RWPE2 (cell line): ENCODE measurements at regions not wholly inside any gene's neighbourhood (a gene's known extent, or its start where the extent isn't known, plus 50 kb on each side); places are given as distances from the start of the nearest gene placed in this dataset.

Experiments used
- ATAC-seq: fragments of 200-7000 bp; cut with Tn5 transposase; 3 replicates; pipeline ENCODE4 v1.9.1; 2021; ENCODE audit warnings: low read depth
- DNase-seq: peaks from one replicate; pipeline ENCODE4 v3.0.0-alpha.2; 2020; ENCODE audit warnings: low spot score
- H3K27ac ChIP-seq: fragments of 450-650 bp; 2 replicates; pipeline ENCODE4 v1.5.1; 2017; ENCODE audit warnings: mild to moderate bottlenecking; ENCODE audit not compliant: poor library complexity, severe bottlenecking
- H3K27me3 ChIP-seq: fragments of 250-450 bp; sonication (Bioruptor Pico); 2 replicates; pipeline ENCODE4 v1.5.1; 2021; ENCODE audit warnings: mild to moderate bottlenecking, moderate library complexity; ENCODE audit not compliant: insufficient read depth, poor library complexity, severe bottlenecking
- H3K36me3 ChIP-seq: fragments of 250-450 bp; sonication (Bioruptor Pico); 2 replicates; pipeline ENCODE4 v1.5.1; 2020; ENCODE audit warnings: low read depth, mild to moderate bottlenecking, moderate library complexity
- H3K4me1 ChIP-seq: fragments of 250-450 bp; sonication (Bioruptor Pico); 2 replicates; pipeline ENCODE4 v1.5.1; 2021; ENCODE audit warnings: mild to moderate bottlenecking, moderate library complexity; ENCODE audit not compliant: insufficient read depth, poor library complexity, severe bottlenecking
- H3K4me3 ChIP-seq: fragments of 250-450 bp; sonication (Bioruptor Pico); 2 replicates; pipeline ENCODE4 v1.5.1; 2021; ENCODE audit warnings: mild to moderate bottlenecking, moderate library complexity; ENCODE audit not compliant: severe bottlenecking
- H3K9me3 ChIP-seq: fragments of 250-450 bp; sonication (Bioruptor Pico); 2 replicates; pipeline ENCODE4 v1.5.1; 2021; ENCODE audit warnings: mild to moderate bottlenecking, moderate library complexity; ENCODE audit not compliant: severe bottlenecking
- TF ChIP-seq, protein P1 (sequence below): fragments of 450-650 bp; IDR thresholded peaks from one replicate; pipeline ENCODE4 v1.5.1; 2017; ENCODE audit warnings: mild to moderate bottlenecking, moderate library complexity; ENCODE audit not compliant: poor library complexity, severe bottlenecking

DNA sequence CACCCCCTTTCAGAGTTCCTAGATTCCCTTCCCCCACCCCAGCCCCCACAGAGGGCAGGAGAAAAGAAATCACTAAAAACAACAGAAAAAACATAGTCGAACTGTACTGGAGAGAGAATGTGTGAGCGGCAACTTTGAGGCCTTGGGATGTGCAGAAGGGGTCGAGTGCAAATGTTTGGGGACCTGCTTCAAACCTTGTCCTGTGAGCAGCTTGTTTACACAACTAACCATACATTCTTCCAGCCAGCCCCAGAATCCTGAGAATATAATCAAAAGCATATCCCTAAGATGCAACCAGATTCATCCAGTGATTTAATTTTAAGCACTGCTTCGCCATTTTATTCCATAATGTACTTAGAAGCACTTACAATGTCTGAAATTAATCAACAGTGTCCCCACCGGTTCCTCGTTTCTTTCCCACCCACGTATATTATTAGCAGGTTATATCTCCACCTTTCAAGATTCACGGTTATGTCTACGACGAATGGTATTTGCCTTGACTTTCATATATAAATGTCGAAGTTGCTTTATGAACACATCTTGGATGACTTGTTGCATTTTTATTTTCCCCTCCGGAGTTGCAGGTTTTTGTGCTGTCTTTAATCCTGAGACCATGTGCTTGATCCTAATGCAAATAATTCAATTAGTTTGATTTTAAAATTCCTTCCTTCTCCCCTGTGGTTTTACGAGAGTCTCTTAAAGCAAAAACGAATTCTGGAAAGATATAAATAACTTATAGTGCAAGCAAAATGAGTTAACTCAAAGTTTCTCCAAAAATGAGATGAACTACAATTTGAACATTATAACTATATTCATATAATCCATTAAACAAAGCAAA, 107.6 kb downstream of the ZIC5 start:
- Histone ChIP-seq H3K27me3 (peaks cover 4% of the 10 kb centered on the region), H3K4me1 (no peaks in the 10 kb centered on the region), H3K36me3 (no peaks in the 10 kb centered on the region), H3K9me3 (no peaks in the 10 kb centered on the region), H3K4me3 (no peak overlapping the region), H3K27ac (no peak overlapping the region)
- ATAC-seq (no peak), DNase-seq (no peak)
- TF ChIP-seq, protein P1, sequence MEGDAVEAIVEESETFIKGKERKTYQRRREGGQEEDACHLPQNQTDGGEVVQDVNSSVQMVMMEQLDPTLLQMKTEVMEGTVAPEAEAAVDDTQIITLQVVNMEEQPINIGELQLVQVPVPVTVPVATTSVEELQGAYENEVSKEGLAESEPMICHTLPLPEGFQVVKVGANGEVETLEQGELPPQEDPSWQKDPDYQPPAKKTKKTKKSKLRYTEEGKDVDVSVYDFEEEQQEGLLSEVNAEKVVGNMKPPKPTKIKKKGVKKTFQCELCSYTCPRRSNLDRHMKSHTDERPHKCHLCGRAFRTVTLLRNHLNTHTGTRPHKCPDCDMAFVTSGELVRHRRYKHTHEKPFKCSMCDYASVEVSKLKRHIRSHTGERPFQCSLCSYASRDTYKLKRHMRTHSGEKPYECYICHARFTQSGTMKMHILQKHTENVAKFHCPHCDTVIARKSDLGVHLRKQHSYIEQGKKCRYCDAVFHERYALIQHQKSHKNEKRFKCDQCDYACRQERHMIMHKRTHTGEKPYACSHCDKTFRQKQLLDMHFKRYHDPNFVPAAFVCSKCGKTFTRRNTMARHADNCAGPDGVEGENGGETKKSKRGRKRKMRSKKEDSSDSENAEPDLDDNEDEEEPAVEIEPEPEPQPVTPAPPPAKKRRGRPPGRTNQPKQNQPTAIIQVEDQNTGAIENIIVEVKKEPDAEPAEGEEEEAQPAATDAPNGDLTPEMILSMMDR: no peak

DNA sequence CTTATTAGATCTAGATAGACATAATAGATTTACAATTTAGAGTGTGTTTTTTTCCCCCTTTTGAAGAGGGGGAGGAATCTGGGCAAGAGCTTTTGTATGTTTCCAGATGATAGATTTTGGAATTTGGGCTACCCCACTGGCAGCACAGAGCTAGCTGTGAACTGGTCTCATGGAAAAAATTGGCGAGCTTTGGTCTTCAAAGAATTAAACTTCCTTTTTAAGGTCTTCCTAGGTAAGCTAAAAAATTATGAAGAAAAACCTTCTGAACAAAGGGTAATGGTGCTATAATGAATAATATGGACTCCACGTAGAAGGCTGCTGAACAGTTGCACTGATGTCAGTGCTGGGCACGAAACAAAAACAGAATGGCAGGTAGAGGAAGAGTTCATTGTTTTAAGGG, 109.3 kb downstream of the ZIC5 start:
- Histone ChIP-seq H3K27ac (no peak overlapping the region), H3K27me3 (no peaks in the 10 kb centered on the region), H3K4me1 (no peaks in the 10 kb centered on the region), H3K9me3 (no peaks in the 10 kb centered on the region), H3K36me3 (no peaks in the 10 kb centered on the region), H3K4me3 (no peak overlapping the region)
- TF ChIP-seq, protein P1: no peak
- DNase-seq: no peak
- ATAC-seq: no peak

DNA sequence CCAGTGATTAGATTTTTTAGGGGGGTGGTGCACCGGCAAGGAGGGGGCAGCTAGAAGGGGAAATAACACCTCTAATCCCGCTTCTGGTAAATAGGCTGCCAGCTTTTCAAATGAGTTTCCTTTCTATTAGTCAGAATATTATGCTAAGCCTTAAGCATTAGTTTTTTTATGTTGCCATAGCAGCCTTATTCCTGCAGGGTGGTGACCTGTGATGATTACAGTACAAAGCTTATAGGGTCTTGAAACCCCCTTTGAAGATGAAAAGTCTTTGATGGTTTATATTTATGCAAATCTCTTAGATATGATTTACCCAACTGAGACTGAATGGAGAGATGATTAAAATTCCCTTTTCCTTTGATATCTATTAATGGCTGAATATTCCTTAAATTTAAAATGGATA, 109.8 kb downstream of the ZIC5 start:
- Histone ChIP-seq H3K4me3 (no peak overlapping the region), H3K9me3 (no peaks in the 10 kb centered on the region), H3K27me3 (no peaks in the 10 kb centered on the region), H3K36me3 (no peaks in the 10 kb centered on the region), H3K27ac (no peak overlapping the region), H3K4me1 (no peaks in the 10 kb centered on the region)
- TF ChIP-seq, protein P1: no peak
- no peak for ATAC-seq
- DNase-seq: no peak

DNA sequence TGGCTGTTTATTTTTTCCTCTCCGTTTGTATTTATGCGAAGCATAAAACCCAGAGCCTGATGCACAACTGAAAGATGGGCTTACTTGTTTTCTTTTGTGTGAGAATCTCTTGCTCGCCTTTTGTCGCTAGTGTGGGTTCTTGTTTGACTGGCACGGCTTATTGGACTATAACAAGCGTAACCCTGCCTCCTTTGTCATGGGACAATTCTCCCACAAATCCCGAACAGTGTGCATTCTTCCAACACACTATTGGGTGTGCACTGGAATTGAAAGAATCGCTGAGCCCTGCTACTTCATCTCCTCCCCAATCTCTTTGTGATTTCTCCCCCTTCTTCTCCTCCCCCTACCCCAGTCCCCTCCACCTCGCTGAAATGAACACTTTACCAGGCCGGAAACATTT, 110.8 kb downstream of the ZIC5 start:
- Histone ChIP-seq H3K4me3 (no peak overlapping the region), H3K27me3 (no peaks in the 10 kb centered on the region), H3K9me3 (no peaks in the 10 kb centered on the region), H3K4me1 (no peaks in the 10 kb centered on the region), H3K27ac (no peak overlapping the region), H3K36me3 (no peaks in the 10 kb centered on the region)
- TF ChIP-seq, protein P1: no peak
- ATAC-seq: no peak
- no peak for DNase-seq
